PFSK-1 (cell line): ENCODE measurements at regions not wholly inside any gene's neighbourhood (a gene's known extent, or its start where the extent isn't known, plus 50 kb on each side); places are given as distances from the start of the nearest gene placed in this dataset.

Experiments
- POLR2AphosphoS5 ChIP-seq: IDR thresholded peaks from 2 replicates; pipeline ENCODE4 v1.6.1; 2012; ENCODE audit warnings: low read depth, mild to moderate bottlenecking, control low read depth, low read length, moderate library complexity
- TAF1 ChIP-seq: IDR thresholded peaks from 2 replicates; pipeline ENCODE4 v1.6.1; 2012; ENCODE audit warnings: low read length, control low read depth, borderline replicate concordance; ENCODE audit not compliant: insufficient read depth
- TF ChIP-seq, protein P1 (sequence below), 2 experiments: IDR thresholded peaks; 2 replicates each; pipeline versions ENCODE4 v1.6.1 to v1.8.0; 2011 to 2012; ENCODE audit warnings: low read depth in 2 of 2, low read length in 2 of 2, control low read depth in 1 of 2, inconsistent platforms in 1 of 2, mild to moderate bottlenecking in 1 of 2, moderate library complexity in 1 of 2; ENCODE audit not compliant: insufficient read depth in 1 of 2

DNA sequence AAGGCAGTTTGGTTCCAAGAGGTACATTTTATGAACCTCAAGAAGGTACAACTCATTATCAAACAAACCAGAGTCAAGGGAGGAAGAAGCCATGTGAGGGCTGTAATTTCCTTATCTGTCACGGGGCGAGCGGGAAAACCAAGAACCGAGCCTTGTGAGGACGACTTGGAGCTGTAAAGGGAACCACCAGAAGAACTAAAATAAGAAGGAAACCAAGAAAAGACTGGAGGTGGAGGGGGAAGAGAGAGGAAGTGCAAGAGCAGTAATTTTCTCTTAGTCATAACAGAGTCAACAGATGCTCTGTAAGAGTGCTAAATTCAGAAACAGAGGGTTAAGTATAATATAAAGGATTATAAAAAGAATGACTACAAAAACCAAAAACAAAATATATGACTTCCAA, 127.1 kb downstream of the DIRAS2 start:
- TF ChIP-seq POLR2AphosphoS5 (no peak), TAF1 (no peak)
- TF ChIP-seq, protein P1, sequence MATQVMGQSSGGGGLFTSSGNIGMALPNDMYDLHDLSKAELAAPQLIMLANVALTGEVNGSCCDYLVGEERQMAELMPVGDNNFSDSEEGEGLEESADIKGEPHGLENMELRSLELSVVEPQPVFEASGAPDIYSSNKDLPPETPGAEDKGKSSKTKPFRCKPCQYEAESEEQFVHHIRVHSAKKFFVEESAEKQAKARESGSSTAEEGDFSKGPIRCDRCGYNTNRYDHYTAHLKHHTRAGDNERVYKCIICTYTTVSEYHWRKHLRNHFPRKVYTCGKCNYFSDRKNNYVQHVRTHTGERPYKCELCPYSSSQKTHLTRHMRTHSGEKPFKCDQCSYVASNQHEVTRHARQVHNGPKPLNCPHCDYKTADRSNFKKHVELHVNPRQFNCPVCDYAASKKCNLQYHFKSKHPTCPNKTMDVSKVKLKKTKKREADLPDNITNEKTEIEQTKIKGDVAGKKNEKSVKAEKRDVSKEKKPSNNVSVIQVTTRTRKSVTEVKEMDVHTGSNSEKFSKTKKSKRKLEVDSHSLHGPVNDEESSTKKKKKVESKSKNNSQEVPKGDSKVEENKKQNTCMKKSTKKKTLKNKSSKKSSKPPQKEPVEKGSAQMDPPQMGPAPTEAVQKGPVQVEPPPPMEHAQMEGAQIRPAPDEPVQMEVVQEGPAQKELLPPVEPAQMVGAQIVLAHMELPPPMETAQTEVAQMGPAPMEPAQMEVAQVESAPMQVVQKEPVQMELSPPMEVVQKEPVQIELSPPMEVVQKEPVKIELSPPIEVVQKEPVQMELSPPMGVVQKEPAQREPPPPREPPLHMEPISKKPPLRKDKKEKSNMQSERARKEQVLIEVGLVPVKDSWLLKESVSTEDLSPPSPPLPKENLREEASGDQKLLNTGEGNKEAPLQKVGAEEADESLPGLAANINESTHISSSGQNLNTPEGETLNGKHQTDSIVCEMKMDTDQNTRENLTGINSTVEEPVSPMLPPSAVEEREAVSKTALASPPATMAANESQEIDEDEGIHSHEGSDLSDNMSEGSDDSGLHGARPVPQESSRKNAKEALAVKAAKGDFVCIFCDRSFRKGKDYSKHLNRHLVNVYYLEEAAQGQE (IDR thresholded peaks at IDR 0.05; ENCODE audit: insufficient read depth in 1 of 2, low read depth in 2 of 2, low read length in 2 of 2) = no peak
